Loucy (cell line): ENCODE measurements at regions not wholly inside any gene's neighbourhood (a gene's known extent, or its start where the extent isn't known, plus 50 kb on each side); places are given as distances from the start of the nearest gene placed in this dataset.

Experiments
- H2AFZ ChIP-seq: fragments of 200-600 bp; sonication (generic); 2 replicates; pipeline ENCODE4 v1.6.0; 2016; ENCODE audit warnings: antibody characterized with exemption, mild to moderate bottlenecking, low read length, moderate library complexity
- H3F3A ChIP-seq: fragments of 200-600 bp; 2 replicates; pipeline ENCODE4 v1.6.0; 2016; ENCODE audit warnings: antibody characterized with exemption, low read depth, mild to moderate bottlenecking
- H3K27me3 ChIP-seq: fragments of 200-600 bp; sonication (generic); 2 replicates; pipeline ENCODE4 v1.6.1; 2014; ENCODE audit warnings: low read length, mild to moderate bottlenecking; ENCODE audit not compliant: insufficient read depth, poor library complexity, severe bottlenecking
- H3K36me3 ChIP-seq: fragments of 200-600 bp; sonication (generic); 2 replicates; pipeline ENCODE4 v1.6.1; 2016; ENCODE audit warnings: low read length; ENCODE audit not compliant: insufficient read depth
- H3K4me1 ChIP-seq: fragments of 200-600 bp; sonication (generic); 2 replicates; pipeline ENCODE4 v1.5.1; 2014; ENCODE audit warnings: low read length, mild to moderate bottlenecking; ENCODE audit not compliant: insufficient read depth, poor library complexity, severe bottlenecking
- H3K4me2 ChIP-seq: fragments of 200-600 bp; sonication (generic); 2 replicates; pipeline ENCODE4 v1.6.0; 2014; ENCODE audit warnings: antibody characterized with exemption, low read length, low read depth, mild to moderate bottlenecking; ENCODE audit not compliant: poor library complexity, severe bottlenecking
- H3K4me3 ChIP-seq: fragments of 200-600 bp; sonication (generic); 2 replicates; pipeline ENCODE4 v1.5.1; 2014; ENCODE audit warnings: low read length, mild to moderate bottlenecking, mixed read lengths; ENCODE audit not compliant: poor library complexity, severe bottlenecking
- H3K79me2 ChIP-seq: fragments of 200-600 bp; sonication (generic); 2 replicates; pipeline ENCODE4 v1.6.1; 2014; ENCODE audit warnings: low read length; ENCODE audit not compliant: insufficient read depth
- H3K9ac ChIP-seq: fragments of 200-600 bp; sonication (generic); 2 replicates; pipeline ENCODE4 v1.6.0; 2014; ENCODE audit warnings: mild to moderate bottlenecking, low read depth, low read length, moderate library complexity; ENCODE audit not compliant: poor library complexity, severe bottlenecking
- H3K9me2 ChIP-seq: fragments of 200-600 bp; sonication (generic); replicated peaks from 2 replicates; pipeline ENCODE4 v1.6.1; 2016; ENCODE audit warnings: low read depth, low read length, mixed read lengths
- H3K9me3 ChIP-seq: fragments of 200-600 bp; sonication (generic); 2 replicates; pipeline ENCODE4 v1.6.1; 2014; ENCODE audit warnings: mild to moderate bottlenecking, antibody characterized with exemption, low read length, low read depth; ENCODE audit not compliant: insufficient read depth
- H4K20me1 ChIP-seq: fragments of 200-600 bp; sonication (generic); 2 replicates; pipeline ENCODE4 v1.6.0; 2014; ENCODE audit warnings: antibody characterized with exemption, low read length, mild to moderate bottlenecking; ENCODE audit not compliant: insufficient read depth, poor library complexity, severe bottlenecking
- EZH2phosphoT487 ChIP-seq: fragments of 200-600 bp; IDR thresholded peaks from 2 replicates; pipeline ENCODE4 v1.6.1; 2018; ENCODE audit warnings: antibody characterized with exemption, mild to moderate bottlenecking, moderate library complexity, borderline replicate concordance
- TF ChIP-seq, protein P1 (sequence below): fragments of 200-600 bp; sonication (generic); conservative IDR thresholded peaks from 2 replicates; pipeline ENCODE4 v1.5.1; 2014; ENCODE audit warnings: mild to moderate bottlenecking, antibody characterized with exemption, low read length

DNA sequence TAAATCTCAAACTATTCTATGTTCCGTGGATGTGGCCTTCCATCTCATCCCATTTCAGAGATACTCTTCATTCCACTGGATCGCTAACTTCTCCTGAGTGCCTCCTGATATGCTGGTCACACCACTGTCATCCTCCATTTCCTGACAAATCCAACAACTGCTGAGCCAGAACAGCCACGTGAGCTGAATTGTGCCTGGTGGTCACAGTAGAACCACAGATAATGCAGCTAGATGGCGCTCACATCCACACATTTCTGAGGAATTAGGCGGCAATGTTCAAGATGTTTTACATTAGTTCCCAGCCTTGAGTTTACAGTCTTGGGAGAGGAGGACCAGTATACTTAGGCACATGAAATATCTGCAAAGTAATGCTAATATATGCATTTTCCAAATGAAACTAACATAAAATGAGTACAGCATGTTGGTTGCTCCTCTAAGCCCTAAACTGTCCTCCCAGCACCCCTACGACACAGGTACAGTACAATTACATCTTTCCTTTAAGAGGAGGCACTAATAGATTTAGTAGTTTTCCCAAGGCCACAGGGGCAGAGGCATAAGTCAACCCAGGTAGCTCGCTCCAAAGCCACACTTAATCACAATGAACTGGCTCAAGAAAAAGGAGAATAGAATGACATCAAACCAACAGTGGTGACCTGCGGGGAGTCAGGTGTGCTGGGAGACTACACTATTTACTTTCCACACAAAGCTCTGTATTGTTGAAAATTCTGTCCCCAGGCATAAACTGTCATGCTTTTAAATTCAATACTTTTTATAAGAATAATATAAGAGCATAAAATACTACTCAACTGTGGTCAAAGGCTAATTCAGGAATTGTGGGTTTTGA, 134.2 kb downstream of the CHIC2 start:
- Histone ChIP-seq H3K4me1 (peaks cover 14% of the 10 kb centered on the region), H3K4me2 (no peak overlapping the region)

DNA sequence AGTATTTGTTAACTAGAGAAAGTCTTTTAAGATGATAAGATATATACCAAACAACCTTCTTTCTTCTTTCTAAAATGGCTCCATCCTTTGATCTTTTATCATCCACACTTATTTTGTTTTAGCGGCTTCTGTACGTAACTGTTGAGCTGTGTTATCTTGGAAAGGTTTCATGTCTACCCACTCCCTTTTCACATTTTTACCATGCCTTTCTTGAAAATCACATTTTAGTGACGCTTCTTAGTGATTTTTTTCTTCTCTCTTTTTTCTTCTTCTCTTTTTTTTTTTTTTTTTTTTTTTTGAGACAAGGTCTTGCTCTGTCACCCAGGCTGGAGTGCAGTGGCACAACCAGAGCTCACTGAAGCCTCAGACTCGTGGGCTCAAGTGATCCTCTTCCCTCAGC, 135.1 kb downstream of the CHIC2 start:
- H3K36me3 ChIP-seq = no peaks in the 10 kb centered on the region
- no peaks in the 10 kb centered on the region for H3F3A ChIP-seq
- peak overlapping the region; percentile 5 for H3K9ac ChIP-seq
- no peak overlapping the region for H3K4me2 ChIP-seq
- no peaks in the 10 kb centered on the region for H3K27me3 ChIP-seq
- H3K79me2 ChIP-seq = no peaks in the 10 kb centered on the region
- H3K4me1 ChIP-seq = peaks cover 14% of the 10 kb centered on the region
- no peak overlapping the region for H3K4me3 ChIP-seq
- peak overlapping the region; percentile 82 for H2AFZ ChIP-seq
- TF ChIP-seq, protein P1, sequence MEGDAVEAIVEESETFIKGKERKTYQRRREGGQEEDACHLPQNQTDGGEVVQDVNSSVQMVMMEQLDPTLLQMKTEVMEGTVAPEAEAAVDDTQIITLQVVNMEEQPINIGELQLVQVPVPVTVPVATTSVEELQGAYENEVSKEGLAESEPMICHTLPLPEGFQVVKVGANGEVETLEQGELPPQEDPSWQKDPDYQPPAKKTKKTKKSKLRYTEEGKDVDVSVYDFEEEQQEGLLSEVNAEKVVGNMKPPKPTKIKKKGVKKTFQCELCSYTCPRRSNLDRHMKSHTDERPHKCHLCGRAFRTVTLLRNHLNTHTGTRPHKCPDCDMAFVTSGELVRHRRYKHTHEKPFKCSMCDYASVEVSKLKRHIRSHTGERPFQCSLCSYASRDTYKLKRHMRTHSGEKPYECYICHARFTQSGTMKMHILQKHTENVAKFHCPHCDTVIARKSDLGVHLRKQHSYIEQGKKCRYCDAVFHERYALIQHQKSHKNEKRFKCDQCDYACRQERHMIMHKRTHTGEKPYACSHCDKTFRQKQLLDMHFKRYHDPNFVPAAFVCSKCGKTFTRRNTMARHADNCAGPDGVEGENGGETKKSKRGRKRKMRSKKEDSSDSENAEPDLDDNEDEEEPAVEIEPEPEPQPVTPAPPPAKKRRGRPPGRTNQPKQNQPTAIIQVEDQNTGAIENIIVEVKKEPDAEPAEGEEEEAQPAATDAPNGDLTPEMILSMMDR = no peak
- no peak for TF ChIP-seq EZH2phosphoT487
- H3K9me3 ChIP-seq = no peaks in the 10 kb centered on the region
- H4K20me1 ChIP-seq = no peaks in the 10 kb centered on the region
- H3K9me2 ChIP-seq = no peaks in the 10 kb centered on the region

More for the DNA sequence above, 134.2 kb downstream of the CHIC2 start:
- no peaks in the 10 kb centered on the region for H3K36me3 ChIP-seq
- TF ChIP-seq, protein P1 = peak; percentile 85
- no peak for TF ChIP-seq EZH2phosphoT487
- H4K20me1 ChIP-seq = no peaks in the 10 kb centered on the region
- no peaks in the 10 kb centered on the region for H3K79me2 ChIP-seq
- H3K27me3 ChIP-seq = no peaks in the 10 kb centered on the region
- peak overlapping the region; percentile 5 for H3K9ac ChIP-seq
- H3K4me3 ChIP-seq = no peak overlapping the region
- H2AFZ ChIP-seq = peak overlapping the region; percentile 82
- H3K9me3 ChIP-seq = no peaks in the 10 kb centered on the region
- H3K9me2 ChIP-seq = no peaks in the 10 kb centered on the region
- H3F3A ChIP-seq = no peaks in the 10 kb centered on the region

DNA sequence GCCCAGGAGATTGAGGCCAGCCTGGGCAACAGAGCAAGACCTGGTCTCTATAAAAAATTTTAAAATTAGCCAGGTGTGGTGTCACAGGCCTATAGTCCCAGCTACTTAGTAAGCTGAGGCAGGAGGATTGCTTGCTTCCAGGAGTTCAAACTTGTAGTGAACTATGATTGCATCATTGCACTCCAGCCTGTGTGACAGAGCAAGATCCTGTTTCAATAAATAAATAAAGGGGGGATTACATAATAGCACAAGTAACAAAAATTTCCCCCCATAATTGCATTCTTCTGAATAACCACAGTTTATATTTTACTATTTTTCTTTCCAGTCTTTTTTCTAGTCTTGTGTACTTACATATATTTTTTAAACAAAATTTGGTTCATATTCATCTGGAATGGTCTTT, 135.6 kb downstream of the CHIC2 start:
- Histone ChIP-seq H3F3A (no peaks in the 10 kb centered on the region), H3K27me3 (no peaks in the 10 kb centered on the region), H3K36me3 (no peaks in the 10 kb centered on the region), H3K4me2 (no peak overlapping the region), H3K4me1 (peaks cover 14% of the 10 kb centered on the region), H2AFZ (peak overlapping the region; percentile 82; the same call in 1 of the 2 replicates), H3K79me2 (no peaks in the 10 kb centered on the region), H4K20me1 (no peaks in the 10 kb centered on the region), H3K9me2 (no peaks in the 10 kb centered on the region), H3K9ac (no peak overlapping the region), H3K4me3 (no peak overlapping the region), H3K9me3 (no peaks in the 10 kb centered on the region)
- TF ChIP-seq, protein P1 = no peak
- no peak for TF ChIP-seq EZH2phosphoT487
